ENCODE measurements at regions not wholly inside any gene's neighbourhood (a gene's known extent, or its start where the extent isn't known, plus 50 kb on each side); places are given as distances from the start of the nearest gene placed in this dataset.

GRCh38 chr6:78797270-78797669, 70.1 kb upstream of the IRAK1BP1 start:
- no peak for TF ChIP-seq PATZ1 (CRISPR knock-in tag; IDR thresholded peaks at IDR 0.05; ENCODE audit: borderline replicate concordance)
- TF ChIP-seq TSHZ2 (CRISPR knock-in tag; IDR thresholded peaks at IDR 0.05), result no peak
- TF ChIP-seq SNAI2 (CRISPR knock-in tag; IDR thresholded peaks at IDR 0.05), result no peak

Data from SK-N-SH treated with all-trans-retinoic acid at 6 μM for 48 hours (cell line).